ENCODE measurements at regions not wholly inside any gene's neighbourhood (a gene's known extent, or its start where the extent isn't known, plus 50 kb on each side); places are given as distances from the start of the nearest gene placed in this dataset.

DNA sequence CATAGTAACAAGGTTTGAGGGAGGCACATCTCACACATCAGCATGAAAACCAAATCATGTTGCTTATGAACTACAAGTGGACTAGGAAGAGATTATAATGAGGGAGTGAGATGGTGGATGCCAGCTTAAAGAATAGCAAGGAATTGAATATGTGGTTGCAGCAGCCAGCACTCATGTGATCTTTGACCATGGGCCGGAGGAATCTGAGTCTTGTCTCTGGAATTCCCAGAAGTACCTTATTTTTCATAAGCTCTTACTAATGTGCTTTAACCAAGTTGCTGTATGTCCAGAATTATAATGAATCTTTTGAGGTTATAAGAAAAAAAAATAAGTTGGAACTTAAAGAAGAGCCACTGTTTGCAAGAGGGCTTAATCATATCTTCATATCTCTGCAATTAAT lies 97.0 kb downstream of the DISP1 start:
- Histone ChIP-seq H3K36me3 (ENCODE audit: control insufficient read depth in 1 of 2, insufficient read depth in 2 of 2, low read length in 2 of 2) (no peaks in the 10 kb centered on the region), H3K27me3 (ENCODE audit: low read depth, low read length) (no peaks in the 10 kb centered on the region), H3K27ac (ENCODE audit: low read length) (no peak overlapping the region), H3K4me3 (ENCODE audit: low read depth in 1 of 2, low read length in 2 of 2) (no peak overlapping the region), H3K9me3 (ENCODE audit: control insufficient read depth in 1 of 2, low read length in 2 of 2) (peaks cover 0 to 2% of the 10 kb centered on the region in 2 donors), H3K4me1 (ENCODE audit: control insufficient read depth in 1 of 2, insufficient read depth in 2 of 2, low read length in 2 of 2) (no peaks in the 10 kb centered on the region)

DNA sequence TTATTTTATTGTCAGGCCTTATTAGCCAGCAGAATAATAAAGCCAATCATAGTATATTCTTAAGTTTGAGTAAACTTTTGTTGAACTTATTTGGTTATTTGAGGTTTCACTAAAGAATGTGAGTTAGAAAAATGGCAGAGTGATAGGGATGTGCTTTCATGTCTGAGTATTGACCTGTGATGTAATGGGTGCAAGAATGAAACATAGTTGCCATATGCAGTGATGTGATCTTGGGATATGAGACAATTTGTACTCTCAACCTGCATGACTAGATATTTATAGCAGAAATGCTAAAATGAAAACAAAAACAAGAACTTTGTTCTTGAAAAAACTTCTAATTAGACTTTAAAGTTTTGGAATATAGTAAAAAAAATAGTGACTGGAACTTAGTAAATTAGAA lies 97.9 kb downstream of the DISP1 start:
- no peaks in the 10 kb centered on the region for H3K4me1 ChIP-seq (ENCODE audit: control insufficient read depth in 1 of 2, insufficient read depth in 2 of 2, low read length in 2 of 2)
- no peak overlapping the region for H3K27ac ChIP-seq (ENCODE audit: low read length)
- H3K36me3 ChIP-seq (ENCODE audit: control insufficient read depth in 1 of 2, insufficient read depth in 2 of 2, low read length in 2 of 2): no peaks in the 10 kb centered on the region
- H3K27me3 ChIP-seq (ENCODE audit: low read depth, low read length): no peaks in the 10 kb centered on the region
- no peak overlapping the region for H3K4me3 ChIP-seq (ENCODE audit: low read depth in 1 of 2, low read length in 2 of 2)
- peaks cover 0 to 6% of the 10 kb centered on the region in 2 donors for H3K9me3 ChIP-seq (ENCODE audit: control insufficient read depth in 1 of 2, low read length in 2 of 2)

DNA sequence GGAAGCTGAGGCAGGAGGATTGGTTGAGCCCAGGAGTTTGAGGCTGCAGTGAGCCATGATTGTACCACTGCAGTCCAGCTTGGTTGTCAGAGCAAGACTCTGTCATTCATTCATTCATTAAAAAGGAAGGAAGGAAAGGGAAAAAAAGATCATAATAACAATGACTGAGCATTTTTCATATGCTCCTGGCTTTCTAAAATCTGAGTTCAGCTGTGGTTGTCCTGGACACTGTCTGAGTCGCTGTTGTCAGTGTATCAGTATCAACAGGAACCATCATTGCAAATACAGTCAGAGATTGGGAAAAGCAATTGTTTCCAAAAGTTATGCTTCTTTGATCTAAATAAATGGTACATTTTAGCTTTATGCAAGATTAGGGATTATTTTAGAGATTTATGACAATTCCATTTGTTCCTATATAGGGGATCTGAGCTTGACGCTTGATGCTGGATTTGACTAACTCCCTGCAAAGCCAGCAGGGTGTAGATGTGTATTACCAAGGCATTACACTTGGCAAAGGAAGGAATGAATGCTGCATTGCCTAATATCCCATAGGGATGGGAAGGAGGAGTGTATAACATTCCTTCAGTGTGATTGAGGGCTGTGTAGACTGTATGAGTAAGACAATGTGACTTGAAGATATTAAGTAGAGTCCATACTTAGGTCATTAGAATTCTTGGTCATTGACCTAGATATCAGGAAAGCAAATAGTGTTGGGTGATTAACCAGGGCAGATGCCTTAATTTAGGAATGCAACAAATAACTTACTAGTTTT lies 100.2 kb downstream of the DISP1 start:
- peaks cover 0 to 6% of the 10 kb centered on the region in 2 donors for H3K4me1 ChIP-seq (ENCODE audit: control insufficient read depth in 1 of 2, insufficient read depth in 2 of 2, low read length in 2 of 2)
- peaks cover 0 to 6% of the 10 kb centered on the region in 2 donors for H3K9me3 ChIP-seq (ENCODE audit: control insufficient read depth in 1 of 2, low read length in 2 of 2)
- H3K27me3 ChIP-seq (ENCODE audit: low read depth, low read length): no peaks in the 10 kb centered on the region
- H3K27ac ChIP-seq (ENCODE audit: low read length): no peak overlapping the region
- H3K4me3 ChIP-seq (ENCODE audit: low read depth in 1 of 2, low read length in 2 of 2): no peak overlapping the region
- H3K36me3 ChIP-seq (ENCODE audit: control insufficient read depth in 1 of 2, insufficient read depth in 2 of 2, low read length in 2 of 2): no peaks in the 10 kb centered on the region

DNA sequence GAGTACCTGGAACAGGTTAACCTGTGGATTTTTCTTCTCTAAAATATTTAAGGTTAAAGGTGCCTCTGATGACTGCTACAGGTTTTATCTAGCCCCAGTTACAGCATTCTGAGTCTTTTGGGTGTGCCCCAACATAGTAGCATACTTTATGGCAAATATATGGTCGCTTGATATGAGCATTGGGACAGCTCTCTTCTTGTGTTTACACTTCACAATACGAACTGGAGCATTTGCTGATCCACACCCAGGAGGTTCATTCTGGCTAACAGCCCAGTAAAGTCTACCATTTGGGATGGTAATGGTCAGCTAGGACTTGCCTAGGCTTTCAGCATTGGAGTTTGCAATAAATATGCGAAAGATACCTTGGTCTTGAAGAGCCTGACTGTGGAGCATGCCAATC lies 101.3 kb downstream of the DISP1 start:
- Histone ChIP-seq H3K4me3 (ENCODE audit: low read depth in 1 of 2, low read length in 2 of 2) (no peak overlapping the region), H3K27ac (ENCODE audit: low read length) (no peak overlapping the region), H3K4me1 (ENCODE audit: control insufficient read depth in 1 of 2, insufficient read depth in 2 of 2, low read length in 2 of 2) (peaks cover 0 to 6% of the 10 kb centered on the region in 2 donors), H3K36me3 (ENCODE audit: control insufficient read depth in 1 of 2, insufficient read depth in 2 of 2, low read length in 2 of 2) (no peaks in the 10 kb centered on the region), H3K9me3 (ENCODE audit: control insufficient read depth in 1 of 2, low read length in 2 of 2) (peaks cover 0 to 6% of the 10 kb centered on the region in 2 donors), H3K27me3 (ENCODE audit: low read depth, low read length) (no peaks in the 10 kb centered on the region)

DNA sequence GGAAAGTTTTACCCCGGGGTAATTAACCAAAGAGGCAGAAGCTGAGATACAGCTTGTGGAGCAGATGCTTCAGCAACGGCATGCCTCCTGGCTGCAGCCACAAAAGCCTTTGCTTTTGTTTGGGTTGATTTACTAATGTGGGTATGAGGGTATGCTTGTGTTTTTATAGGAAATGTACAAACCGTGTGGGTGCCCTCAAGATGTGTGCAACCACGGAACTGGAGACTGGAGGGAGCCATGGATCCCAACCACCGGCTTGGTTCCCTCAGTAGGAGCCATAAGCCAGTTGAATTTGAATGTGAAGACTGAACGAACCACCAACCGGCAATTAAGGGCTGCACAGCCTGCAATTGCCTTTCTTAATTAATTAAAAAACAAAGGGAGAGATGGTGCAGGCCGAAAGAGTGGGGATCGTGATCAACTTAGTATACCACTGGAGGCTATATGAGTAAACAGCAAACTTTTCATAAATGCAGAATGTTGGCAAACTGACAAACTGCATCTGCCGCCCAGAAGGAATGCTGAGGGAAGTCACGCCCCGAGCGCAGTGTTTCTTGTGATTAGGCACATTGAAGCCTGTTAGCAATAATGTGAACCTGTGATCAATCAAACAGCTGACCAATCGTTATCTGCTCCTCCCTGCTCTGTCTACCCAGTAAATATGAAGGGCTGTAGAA lies 104.1 kb downstream of the DISP1 start:
- Histone ChIP-seq H3K36me3 (ENCODE audit: control insufficient read depth in 1 of 2, insufficient read depth in 2 of 2, low read length in 2 of 2) (no peaks in the 10 kb centered on the region), H3K4me3 (ENCODE audit: low read depth in 1 of 2, low read length in 2 of 2) (no peak overlapping the region), H3K27ac (ENCODE audit: low read length) (no peak overlapping the region), H3K4me1 (ENCODE audit: control insufficient read depth in 1 of 2, insufficient read depth in 2 of 2, low read length in 2 of 2) (peaks cover 0 to 9% of the 10 kb centered on the region in 2 donors), H3K9me3 (ENCODE audit: control insufficient read depth in 1 of 2, low read length in 2 of 2) (peaks cover 0 to 6% of the 10 kb centered on the region in 2 donors), H3K27me3 (ENCODE audit: low read depth, low read length) (no peaks in the 10 kb centered on the region)

DNA sequence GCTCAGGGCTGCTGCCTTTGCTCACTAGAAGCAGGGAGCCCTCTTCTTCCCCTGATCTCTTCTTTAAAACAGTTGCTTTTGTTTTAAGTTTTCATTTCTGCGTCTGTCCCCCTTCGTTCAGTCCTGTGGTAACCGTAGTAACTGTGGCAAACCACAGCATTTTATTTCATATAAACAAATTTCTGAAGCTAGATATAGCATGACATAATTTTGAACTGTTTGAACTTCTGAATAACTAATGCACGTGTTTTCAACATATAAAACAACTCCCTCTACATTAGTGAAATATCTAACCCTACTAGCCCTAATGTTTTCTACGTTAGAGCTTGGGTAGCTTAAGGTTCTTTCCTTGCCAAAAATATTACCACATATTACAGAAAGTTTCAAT lies 104.6 kb downstream of the DISP1 start:
- no peak overlapping the region for H3K27ac ChIP-seq (ENCODE audit: low read length)

DNA sequence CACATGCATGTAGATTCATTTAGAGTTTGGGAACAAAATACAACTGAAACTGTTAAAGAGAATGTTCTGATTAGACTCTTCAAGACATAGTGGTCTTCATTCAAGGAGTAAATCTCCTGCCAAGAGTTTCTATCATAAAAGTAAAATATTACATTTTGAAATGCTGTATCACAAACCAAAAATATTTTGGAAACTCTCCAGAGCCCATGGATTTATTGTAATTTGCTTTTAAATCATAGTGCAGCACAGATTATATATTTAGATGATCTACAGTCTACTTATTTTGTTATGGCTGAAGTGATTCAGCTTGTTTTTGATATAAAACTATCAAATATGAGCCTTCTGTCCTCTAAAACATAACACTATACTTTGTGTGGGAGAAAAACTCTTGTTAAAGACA lies 105.3 kb downstream of the DISP1 start:
- Histone ChIP-seq H3K4me1 (ENCODE audit: control insufficient read depth in 1 of 2, insufficient read depth in 2 of 2, low read length in 2 of 2) (peaks cover 0 to 9% of the 10 kb centered on the region in 2 donors), H3K27ac (ENCODE audit: low read length) (no peak overlapping the region), H3K27me3 (ENCODE audit: low read depth, low read length) (no peaks in the 10 kb centered on the region), H3K9me3 (ENCODE audit: control insufficient read depth in 1 of 2, low read length in 2 of 2) (peaks cover 0 to 6% of the 10 kb centered on the region in 2 donors), H3K4me3 (ENCODE audit: low read depth in 1 of 2, low read length in 2 of 2) (no peak overlapping the region), H3K36me3 (ENCODE audit: control insufficient read depth in 1 of 2, insufficient read depth in 2 of 2, low read length in 2 of 2) (no peaks in the 10 kb centered on the region)

More for the DNA sequence above, 104.6 kb downstream of the DISP1 start:
- Histone ChIP-seq H3K36me3 (ENCODE audit: control insufficient read depth in 1 of 2, insufficient read depth in 2 of 2, low read length in 2 of 2) (no peaks in the 10 kb centered on the region), H3K9me3 (ENCODE audit: control insufficient read depth in 1 of 2, low read length in 2 of 2) (peaks cover 0 to 6% of the 10 kb centered on the region in 2 donors), H3K4me3 (ENCODE audit: low read depth in 1 of 2, low read length in 2 of 2) (no peak overlapping the region), H3K27me3 (ENCODE audit: low read depth, low read length) (no peaks in the 10 kb centered on the region), H3K4me1 (ENCODE audit: control insufficient read depth in 1 of 2, insufficient read depth in 2 of 2, low read length in 2 of 2) (peaks cover 0 to 9% of the 10 kb centered on the region in 2 donors)

DNA sequence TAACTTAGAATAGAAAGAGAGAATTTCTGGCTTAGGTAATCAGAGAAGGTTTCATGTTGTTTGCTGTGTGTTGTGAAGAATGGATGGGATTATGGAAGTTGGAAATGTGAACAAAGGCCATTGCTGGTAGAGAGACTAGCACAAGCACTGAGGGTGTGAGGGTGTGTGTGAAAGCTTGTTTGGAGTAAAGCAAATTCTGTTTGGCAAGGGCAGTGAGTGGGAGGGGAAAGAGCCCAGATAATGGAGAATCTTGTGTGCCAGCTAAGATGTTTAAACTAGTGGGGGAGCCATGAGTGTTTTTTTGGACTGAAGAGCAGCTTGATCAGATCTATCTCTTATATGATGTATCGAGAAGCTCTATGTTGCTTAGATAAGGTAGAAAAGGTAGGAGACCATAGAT lies 107.1 kb downstream of the DISP1 start:
- no peak overlapping the region for H3K27ac ChIP-seq (ENCODE audit: low read length)

DNA sequence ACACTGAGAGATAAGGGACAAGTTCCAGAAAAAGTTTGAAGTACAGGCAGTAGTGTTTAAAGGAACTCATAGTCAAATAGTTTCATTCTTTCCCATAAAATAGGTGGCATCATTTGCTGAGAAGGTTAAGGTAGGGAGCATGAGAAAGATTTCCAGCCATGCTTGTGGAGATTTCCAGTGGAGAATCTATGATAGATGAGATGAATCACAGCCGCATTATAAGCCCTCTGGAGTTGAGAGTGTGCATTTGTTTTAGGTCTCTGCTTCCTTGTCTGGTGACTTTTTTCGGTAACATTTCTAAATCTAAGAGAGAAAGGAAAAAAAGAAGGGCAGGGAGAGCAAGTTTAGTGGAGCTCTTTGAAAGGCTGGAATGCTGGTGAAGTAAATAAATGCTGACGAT lies 108.7 kb downstream of the DISP1 start:
- no peak overlapping the region for H3K27ac ChIP-seq (ENCODE audit: low read length)
- H3K4me1 ChIP-seq (ENCODE audit: control insufficient read depth in 1 of 2, insufficient read depth in 2 of 2, low read length in 2 of 2): peaks cover 0 to 9% of the 10 kb centered on the region in 2 donors
- no peaks in the 10 kb centered on the region for H3K27me3 ChIP-seq (ENCODE audit: low read depth, low read length)
- H3K4me3 ChIP-seq (ENCODE audit: low read depth in 1 of 2, low read length in 2 of 2): no peak overlapping the region
- H3K9me3 ChIP-seq (ENCODE audit: control insufficient read depth in 1 of 2, low read length in 2 of 2): no peaks in the 10 kb centered on the region
- H3K36me3 ChIP-seq (ENCODE audit: control insufficient read depth in 1 of 2, insufficient read depth in 2 of 2, low read length in 2 of 2): no peaks in the 10 kb centered on the region

More for the DNA sequence above, 107.1 kb downstream of the DISP1 start:
- peaks cover 0 to 9% of the 10 kb centered on the region in 2 donors for H3K4me1 ChIP-seq (ENCODE audit: control insufficient read depth in 1 of 2, insufficient read depth in 2 of 2, low read length in 2 of 2)
- H3K9me3 ChIP-seq (ENCODE audit: control insufficient read depth in 1 of 2, low read length in 2 of 2): peaks cover 0 to 3% of the 10 kb centered on the region in 2 donors
- no peak overlapping the region for H3K4me3 ChIP-seq (ENCODE audit: low read depth in 1 of 2, low read length in 2 of 2)
- no peaks in the 10 kb centered on the region for H3K27me3 ChIP-seq (ENCODE audit: low read depth, low read length)
- no peaks in the 10 kb centered on the region for H3K36me3 ChIP-seq (ENCODE audit: control insufficient read depth in 1 of 2, insufficient read depth in 2 of 2, low read length in 2 of 2)

DNA sequence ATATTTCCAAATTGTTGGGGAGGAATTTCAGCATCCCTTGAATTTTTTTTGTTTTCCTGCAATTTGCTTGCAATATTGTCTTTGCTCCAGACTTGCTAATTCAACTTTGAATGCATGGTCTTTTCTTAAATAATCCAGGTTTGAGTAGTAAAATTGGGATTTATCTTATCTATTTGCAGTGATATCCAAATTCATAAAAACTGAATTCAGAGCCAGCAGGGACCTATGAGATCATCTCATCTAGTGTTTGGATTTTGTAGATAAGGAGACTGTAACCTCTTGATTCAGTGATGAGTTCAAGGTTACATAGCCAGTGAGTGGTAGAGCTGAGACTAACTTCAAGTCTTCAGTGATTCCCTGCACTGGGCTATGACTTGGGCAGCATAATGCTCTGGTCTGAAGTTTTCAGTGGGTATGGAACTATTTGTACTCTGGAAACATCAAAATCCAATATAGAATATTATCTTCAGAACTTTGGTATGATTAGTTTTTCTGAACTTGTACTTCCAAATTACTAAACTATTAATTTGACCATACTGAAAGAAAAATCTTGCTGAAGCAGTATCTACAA lies 109.4 kb downstream of the DISP1 start:
- Histone ChIP-seq H3K9me3 (ENCODE audit: control insufficient read depth in 1 of 2, low read length in 2 of 2) (no peaks in the 10 kb centered on the region), H3K27me3 (ENCODE audit: low read depth, low read length) (no peaks in the 10 kb centered on the region), H3K36me3 (ENCODE audit: control insufficient read depth in 1 of 2, insufficient read depth in 2 of 2, low read length in 2 of 2) (no peaks in the 10 kb centered on the region), H3K27ac (ENCODE audit: low read length) (no peak overlapping the region), H3K4me3 (ENCODE audit: low read depth in 1 of 2, low read length in 2 of 2) (no peak overlapping the region), H3K4me1 (ENCODE audit: control insufficient read depth in 1 of 2, insufficient read depth in 2 of 2, low read length in 2 of 2) (peaks cover 0 to 9% of the 10 kb centered on the region in 2 donors)

DNA sequence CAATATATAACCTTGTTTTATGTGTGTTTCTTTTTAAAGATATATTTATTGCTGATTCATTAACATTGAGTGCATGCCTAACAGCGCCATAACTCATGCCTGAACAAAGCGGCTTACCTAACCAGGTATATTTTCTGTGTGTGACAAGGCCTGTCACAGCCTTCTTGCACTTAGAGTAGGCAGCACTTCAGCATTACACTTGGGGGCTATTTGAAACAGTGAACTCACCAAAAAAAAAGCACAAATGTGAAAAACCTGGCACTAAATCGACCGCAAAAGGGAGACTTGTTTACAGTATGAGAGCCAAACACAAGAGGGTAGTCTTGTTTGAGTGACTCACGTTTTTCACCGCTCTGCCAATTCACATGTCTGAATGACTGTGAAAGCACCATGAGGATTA lies 111.7 kb downstream of the DISP1 start:
- Histone ChIP-seq H3K36me3 (ENCODE audit: control insufficient read depth in 1 of 2, insufficient read depth in 2 of 2, low read length in 2 of 2) (no peaks in the 10 kb centered on the region), H3K27me3 (ENCODE audit: low read depth, low read length) (no peaks in the 10 kb centered on the region), H3K27ac (ENCODE audit: low read length) (no peak overlapping the region), H3K4me1 (ENCODE audit: control insufficient read depth in 1 of 2, insufficient read depth in 2 of 2, low read length in 2 of 2) (peaks cover 0 to 8% of the 10 kb centered on the region in 2 donors), H3K4me3 (ENCODE audit: low read depth in 1 of 2, low read length in 2 of 2) (no peak overlapping the region), H3K9me3 (ENCODE audit: control insufficient read depth in 1 of 2, low read length in 2 of 2) (no peaks in the 10 kb centered on the region)
